ENCODE measurements at regions not wholly inside any gene's neighbourhood (a gene's known extent, or its start where the extent isn't known, plus 50 kb on each side); places are given as distances from the start of the nearest gene placed in this dataset.

GRCh38 chr2:7837237-7837760 is 844.6 kb upstream of the ID2 start:
- Histone ChIP-seq H3K4me1 (ENCODE audit: control insufficient read depth in 4 of 4, insufficient read depth in 4 of 4, low read length in 3 of 4) (no peaks in the 10 kb centered on the region), H3K9me3 (ENCODE audit: control insufficient read depth in 4 of 4, low read length in 3 of 4) (no peaks in the 10 kb centered on the region), H3K27me3 (ENCODE audit: control insufficient read depth in 4 of 4, insufficient read depth in 4 of 4, low read length in 3 of 4) (no peaks in the 10 kb centered on the region), H3K4me3 (ENCODE audit: low read depth in 1 of 3, low read length in 3 of 3) (no peak overlapping the region), H3K36me3 (ENCODE audit: control insufficient read depth in 4 of 4, insufficient read depth in 3 of 4, low read depth in 1 of 4, low read length in 3 of 4) (no peaks in the 10 kb centered on the region), H3K27ac (ENCODE audit: low read depth in 1 of 2, low read length in 2 of 2) (no peak overlapping the region), H3K9ac (ENCODE audit: low read depth in 1 of 2, low read length in 2 of 2) (no peak overlapping the region)
- 61% methylated on average over 2 of the region's 2 CpGs for WGBS
- DNase-seq (ENCODE audit: low spot score), result no peak
- TF ChIP-seq MAX (IDR thresholded peaks at IDR 0.05), result no peak
- TF ChIP-seq RAD21 (IDR thresholded peaks at IDR 0.05), result no peak
- no peak for TF ChIP-seq HNF4G (IDR thresholded peaks at IDR 0.05)
- no peak for TF ChIP-seq JUND (IDR thresholded peaks at IDR 0.05)
- no peak for TF ChIP-seq ZBTB33 (IDR thresholded peaks at IDR 0.05)
- no peak for TF ChIP-seq FOXA2 (IDR thresholded peaks at IDR 0.05)
- no peak for TF ChIP-seq REST (IDR thresholded peaks at IDR 0.05)
- TF ChIP-seq FOXA1 (IDR thresholded peaks at IDR 0.05), result no peak
- TF ChIP-seq SP1 (IDR thresholded peaks at IDR 0.05), result no peak
- no peak for TF ChIP-seq HNF4A (conservative IDR thresholded peaks at IDR 0.05)
- TF ChIP-seq TAF1 (conservative IDR thresholded peaks at IDR 0.05), result no peak
- TF ChIP-seq CTCF (IDR thresholded peaks at IDR 0.05; ENCODE audit: low read depth, low read length, missing input control), result no peak
- no peak for TF ChIP-seq NR2F2 (IDR thresholded peaks at IDR 0.05)
- no peak for TF ChIP-seq GABPA (IDR thresholded peaks at IDR 0.05 in 1 of 2, conservative IDR thresholded peaks at IDR 0.05 in 1 of 2)
- TF ChIP-seq EGR1 (IDR thresholded peaks at IDR 0.05; ENCODE audit: low read depth in 2 of 2), result no peak
- no peak for TF ChIP-seq YY1 (IDR thresholded peaks at IDR 0.05)

GRCh38 chr2:7838669-7839068 is 843.2 kb upstream of the ID2 start:
- Histone ChIP-seq H3K27me3 (ENCODE audit: control insufficient read depth in 4 of 4, insufficient read depth in 4 of 4, low read length in 3 of 4) (no peaks in the 10 kb centered on the region), H3K27ac (ENCODE audit: low read depth in 1 of 2, low read length in 2 of 2) (no peak overlapping the region), H3K9me3 (ENCODE audit: control insufficient read depth in 4 of 4, low read length in 3 of 4) (no peaks in the 10 kb centered on the region), H3K4me1 (ENCODE audit: control insufficient read depth in 4 of 4, insufficient read depth in 4 of 4, low read length in 3 of 4) (no peaks in the 10 kb centered on the region), H3K36me3 (ENCODE audit: control insufficient read depth in 4 of 4, insufficient read depth in 3 of 4, low read depth in 1 of 4, low read length in 3 of 4) (no peaks in the 10 kb centered on the region), H3K4me3 (ENCODE audit: low read depth in 1 of 3, low read length in 3 of 3) (no peak overlapping the region), H3K9ac (ENCODE audit: low read depth in 1 of 2, low read length in 2 of 2) (no peak overlapping the region)
- no peak for TF ChIP-seq YY1 (IDR thresholded peaks at IDR 0.05)
- no peak for TF ChIP-seq ZBTB33 (IDR thresholded peaks at IDR 0.05)
- DNase-seq (ENCODE audit: low spot score), result no peak
- WGBS, result 93% methylated on average over 4 of the region's 4 CpGs
